OCI-LY3 (cell line): ENCODE measurements at regions not wholly inside any gene's neighbourhood (a gene's known extent, or its start where the extent isn't known, plus 50 kb on each side); places are given as distances from the start of the nearest gene placed in this dataset.
A peak's percentile ranks its signal among the peaks of the same experiment; 100 is the strongest.
"Not testable (repeated sequence)": the region's sequence is repeated elsewhere in the genome, so short reads cannot be mapped to it uniquely, and the experiment has no call there.

Source experiments
- H2AFZ ChIP-seq: fragments of 200-600, 300-600 bp; shearing (Covaris generic); 2 replicates; pipeline ENCODE4 v1.6.0; 2014; ENCODE audit warnings: antibody characterized with exemption, low read depth, low read length
- H3K27ac ChIP-seq: fragments of 200-600, 300-600 bp; sonication (generic); 2 replicates; pipeline ENCODE4 v1.5.1; 2014; ENCODE audit warnings: mild to moderate bottlenecking, low read length, moderate library complexity, mixed read lengths
- H3K27me3 ChIP-seq: fragments of 200-600, 300-600 bp; sonication (generic); 2 replicates; pipeline ENCODE4 v1.6.1; 2014; ENCODE audit warnings: low read depth, low read length, mixed read lengths
- H3K36me3 ChIP-seq: fragments of 200-600, 300-600 bp; sonication (generic); replicated peaks from 2 replicates; pipeline ENCODE3; 2014; ENCODE audit warnings: low read depth, low read length, mixed read lengths
- H3K4me1 ChIP-seq: fragments of 300-600, 200-600 bp; sonication (generic); 2 replicates; pipeline ENCODE4 v1.6.1; 2014; ENCODE audit warnings: low read length, mixed read lengths
- H3K4me2 ChIP-seq: fragments of 200-600, 300-600 bp; sonication (generic); 2 replicates; pipeline ENCODE4 v1.6.1; 2014; ENCODE audit warnings: low read length, mixed read lengths
- H3K4me3 ChIP-seq: fragments of 300-600, 200-600 bp; sonication (generic); 2 replicates; pipeline ENCODE4 v1.5.1; 2014; ENCODE audit warnings: antibody characterized with exemption, mild to moderate bottlenecking, low read length, moderate library complexity
- H3K79me2 ChIP-seq: fragments of 300-600, 200-600 bp; shearing (Covaris generic); 2 replicates; pipeline ENCODE4 v1.6.1; 2014; ENCODE audit warnings: mild to moderate bottlenecking, low read length, mixed read lengths
- H3K9ac ChIP-seq: fragments of 300-600, 200-600 bp; shearing (Covaris generic); 2 replicates; pipeline ENCODE4 v1.6.0; 2014; ENCODE audit warnings: mild to moderate bottlenecking, low read length, moderate library complexity
- H3K9me3 ChIP-seq: fragments of 200-600, 300-600 bp; shearing (Covaris generic); 2 replicates; pipeline ENCODE4 v1.6.1; 2014; ENCODE audit warnings: low read length, mixed read lengths; ENCODE audit not compliant: insufficient read depth
- H4K20me1 ChIP-seq: fragments of 200-600, 300-600 bp; sonication (generic); 2 replicates; pipeline ENCODE4 v1.6.1; 2016; ENCODE audit warnings: low read length, mixed read lengths; ENCODE audit not compliant: insufficient read depth
- CTCF ChIP-seq: fragments of 200-600, 300-600 bp; sonication (generic); IDR thresholded peaks from 2 replicates; pipeline ENCODE4 v1.5.1; 2014; ENCODE audit warnings: antibody characterized with exemption, low read length, low read depth
- EZH2phosphoT487 ChIP-seq: fragments of 200-600 bp; shearing (Covaris generic); IDR thresholded peaks from 2 replicates; pipeline ENCODE4 v1.6.1; 2018; ENCODE audit warnings: antibody characterized with exemption, mixed run types, low read depth

GRCh38 chr6:147958683-147959082 lies 384.0 kb upstream of the SASH1 start:
- H2AFZ ChIP-seq = no peak overlapping the region
- no peak overlapping the region for H3K4me2 ChIP-seq
- no peaks in the 10 kb centered on the region for H3K9me3 ChIP-seq
- no peak overlapping the region for H3K9ac ChIP-seq
- no peaks in the 10 kb centered on the region for H3K36me3 ChIP-seq
- H3K4me3 ChIP-seq = no peak overlapping the region
- no peaks in the 10 kb centered on the region for H3K4me1 ChIP-seq
- no peak for TF ChIP-seq CTCF
- no peak for TF ChIP-seq EZH2phosphoT487
- no peak overlapping the region for H3K27ac ChIP-seq
- H3K27me3 ChIP-seq = no peaks in the 10 kb centered on the region
- H3K79me2 ChIP-seq = no peaks in the 10 kb centered on the region
- no peaks in the 10 kb centered on the region for H4K20me1 ChIP-seq

DNA sequence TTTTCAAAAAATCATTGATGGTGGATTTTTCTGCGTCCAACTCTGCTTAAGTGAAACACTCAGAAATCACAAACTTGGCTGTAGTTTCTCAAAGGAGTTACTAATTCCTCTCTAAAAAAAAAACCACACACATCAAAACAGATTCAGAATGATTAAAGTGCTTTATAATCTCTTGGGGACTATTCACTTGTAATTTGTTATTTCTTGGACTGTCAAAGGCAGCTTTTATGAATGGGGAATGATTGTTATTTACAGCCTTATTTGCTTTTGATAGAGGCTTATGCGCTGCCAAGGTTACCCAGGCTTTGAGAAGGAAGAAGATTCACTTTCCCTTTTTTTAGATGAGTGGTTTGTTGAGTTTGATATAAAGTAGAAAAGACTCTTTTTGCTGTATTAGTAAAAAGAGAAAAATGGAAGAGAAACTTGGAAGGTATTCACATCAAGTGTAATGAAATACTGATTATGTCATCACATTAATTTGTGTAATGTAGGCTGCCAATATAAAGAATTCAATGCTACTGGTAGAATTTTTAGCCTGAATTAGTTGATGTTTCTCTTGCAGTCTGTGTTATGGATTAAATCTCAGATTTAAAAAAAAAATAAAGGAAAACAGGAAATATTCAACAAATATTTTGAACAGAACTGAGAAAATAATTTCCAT lies 381.0 kb upstream of the SASH1 start:
- H2AFZ ChIP-seq = no peak overlapping the region
- H3K27me3 ChIP-seq = no peaks in the 10 kb centered on the region
- no peak overlapping the region for H3K4me2 ChIP-seq
- H3K9ac ChIP-seq = no peak overlapping the region
- no peak for TF ChIP-seq EZH2phosphoT487
- TF ChIP-seq CTCF = no peak
- H3K9me3 ChIP-seq = no peaks in the 10 kb centered on the region
- H3K79me2 ChIP-seq = no peaks in the 10 kb centered on the region
- no peaks in the 10 kb centered on the region for H3K36me3 ChIP-seq
- H3K27ac ChIP-seq = no peak overlapping the region
- H4K20me1 ChIP-seq = no peaks in the 10 kb centered on the region
- no peak overlapping the region for H3K4me3 ChIP-seq
- H3K4me1 ChIP-seq = no peaks in the 10 kb centered on the region

- not testable (repeated sequence) for H3K4me1 ChIP-seq, H4K20me1 ChIP-seq
Observed at GRCh38 chr6:147965448-147965847, 377.2 kb upstream of the SASH1 start.

GRCh38 chr6:147970970-147971369 lies 371.7 kb upstream of the SASH1 start:
- H3K4me1 ChIP-seq = no peaks in the 10 kb centered on the region
- no peaks in the 10 kb centered on the region for H3K27me3 ChIP-seq
- H3K9ac ChIP-seq = no peak overlapping the region
- H3K36me3 ChIP-seq = no peaks in the 10 kb centered on the region
- H3K27ac ChIP-seq = no peak overlapping the region
- H3K9me3 ChIP-seq = no peaks in the 10 kb centered on the region
- no peaks in the 10 kb centered on the region for H4K20me1 ChIP-seq
- H3K4me2 ChIP-seq = no peak overlapping the region
- TF ChIP-seq EZH2phosphoT487 (no peak), CTCF (peak; percentile 32)
- H2AFZ ChIP-seq = no peak overlapping the region
- H3K4me3 ChIP-seq = no peak overlapping the region
- no peaks in the 10 kb centered on the region for H3K79me2 ChIP-seq

More at GRCh38 chr6:147965448-147965847, 377.2 kb upstream of the SASH1 start:
- H3K79me2 ChIP-seq, H3K9ac ChIP-seq, H3K36me3 ChIP-seq, H3K27ac ChIP-seq, H3K27me3 ChIP-seq, H3K4me3 ChIP-seq, H2AFZ ChIP-seq, H3K9me3 ChIP-seq, H3K4me2 ChIP-seq: not testable (repeated sequence)
